ENCODE measurements at regions not wholly inside any gene's neighbourhood (a gene's known extent, or its start where the extent isn't known, plus 50 kb on each side); places are given as distances from the start of the nearest gene placed in this dataset.

DNA sequence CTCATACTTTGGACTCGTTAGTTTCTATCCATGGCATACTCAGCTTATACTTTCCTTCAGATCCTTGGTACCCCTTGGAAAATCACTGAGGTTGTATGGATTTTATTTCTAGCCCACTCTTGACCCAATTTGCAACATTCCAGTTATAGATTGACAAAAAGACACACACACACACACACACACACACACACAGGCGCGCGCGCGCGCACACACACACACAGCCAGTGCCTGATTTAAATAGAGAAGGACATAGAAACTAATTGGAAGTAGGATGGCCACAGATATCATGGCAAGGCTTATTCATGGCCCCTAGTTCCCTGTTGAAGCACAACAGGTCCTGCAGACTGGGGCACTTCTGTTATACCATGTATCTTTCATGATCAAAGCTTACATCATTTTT is 89.1 kb upstream of the CFAP20DC start:
- TF ChIP-seq, protein P1, sequence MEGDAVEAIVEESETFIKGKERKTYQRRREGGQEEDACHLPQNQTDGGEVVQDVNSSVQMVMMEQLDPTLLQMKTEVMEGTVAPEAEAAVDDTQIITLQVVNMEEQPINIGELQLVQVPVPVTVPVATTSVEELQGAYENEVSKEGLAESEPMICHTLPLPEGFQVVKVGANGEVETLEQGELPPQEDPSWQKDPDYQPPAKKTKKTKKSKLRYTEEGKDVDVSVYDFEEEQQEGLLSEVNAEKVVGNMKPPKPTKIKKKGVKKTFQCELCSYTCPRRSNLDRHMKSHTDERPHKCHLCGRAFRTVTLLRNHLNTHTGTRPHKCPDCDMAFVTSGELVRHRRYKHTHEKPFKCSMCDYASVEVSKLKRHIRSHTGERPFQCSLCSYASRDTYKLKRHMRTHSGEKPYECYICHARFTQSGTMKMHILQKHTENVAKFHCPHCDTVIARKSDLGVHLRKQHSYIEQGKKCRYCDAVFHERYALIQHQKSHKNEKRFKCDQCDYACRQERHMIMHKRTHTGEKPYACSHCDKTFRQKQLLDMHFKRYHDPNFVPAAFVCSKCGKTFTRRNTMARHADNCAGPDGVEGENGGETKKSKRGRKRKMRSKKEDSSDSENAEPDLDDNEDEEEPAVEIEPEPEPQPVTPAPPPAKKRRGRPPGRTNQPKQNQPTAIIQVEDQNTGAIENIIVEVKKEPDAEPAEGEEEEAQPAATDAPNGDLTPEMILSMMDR (IDR thresholded peaks at IDR 0.05): no peak
- TF ChIP-seq POLR2A (IDR thresholded peaks at IDR 0.05) (no peak), POLR2AphosphoS5 (IDR thresholded peaks at IDR 0.05; ENCODE audit: insufficient read depth in 1 of 2, low read depth in 1 of 2) (no peak)

Data from vagina (tissue), 2 donors.